ENCODE measurements at regions not wholly inside any gene's neighbourhood (a gene's known extent, or its start where the extent isn't known, plus 50 kb on each side); places are given as distances from the start of the nearest gene placed in this dataset.

GRCh38 chr11:98136357-98136756 lies 884.4 kb upstream of the CNTN5 start:
- TF ChIP-seq POLR2A (IDR thresholded peaks at IDR 0.05; ENCODE audit: extremely low read depth, insufficient read length) (no peak), CTCF (IDR thresholded peaks at IDR 0.05; ENCODE audit: low read depth, low read length) (no peak), MAX (IDR thresholded peaks at IDR 0.05; ENCODE audit: low read depth, low read length) (no peak), MYC (IDR thresholded peaks at IDR 0.05; ENCODE audit: low read depth, low read length) (no peak)

Data from NB4 (cell line).